ENCODE measurements at regions not wholly inside any gene's neighbourhood (a gene's known extent, or its start where the extent isn't known, plus 50 kb on each side); places are given as distances from the start of the nearest gene placed in this dataset.

- no peak for TF ChIP-seq CTCF (IDR thresholded peaks at IDR 0.05)
- no peak for TF ChIP-seq POLR2A (IDR thresholded peaks at IDR 0.05)
Observed at GRCh38 chr10:83522881-83523386, 616.4 kb upstream of the GHITM start.

Data from vagina (tissue), 2 donors.